Spleen (tissue), 7 donors: ENCODE measurements at regions not wholly inside any gene's neighbourhood (a gene's known extent, or its start where the extent isn't known, plus 50 kb on each side); places are given as distances from the start of the nearest gene placed in this dataset.

Experiments used
- POLR2A ChIP-seq, 3 donors: fragments of 450-650 bp; IDR thresholded peaks; one replicate each; pipeline ENCODE4 v1.5.1; 2017; ENCODE audit warnings: antibody characterized with exemption in 3 of 3, mild to moderate bottlenecking in 1 of 3
- POLR2AphosphoS5 ChIP-seq, 3 donors: sonication (generic); formaldehyde crosslinking; IDR thresholded peaks; one replicate each; pipeline ENCODE4 v1.5.1; 2017; ENCODE audit warnings: antibody characterized with exemption in 3 of 3
- TF ChIP-seq, protein P1 (sequence below), 11 experiments: fragments of 200-600 bp in 7 of 11; fragments of 450-650 bp in 4 of 11; sonication (generic) in 4 of 11; IDR thresholded peaks in 8 of 11; conservative IDR thresholded peaks in 3 of 11; 1 replicate in 7 of 11; 2 replicates in 4 of 11; pipeline versions ENCODE4 v1.4.0 to v1.8.0; 2016 to 2021; ENCODE audit warnings: antibody characterized with exemption in 11 of 11, inconsistent platforms in 4 of 11, mild to moderate bottlenecking in 1 of 11
- donor health status: DM: no; HTN: no; CAD: no; lungs with moderate emphysema.
- donor health status: DM: no; HTN: no; CAD: no.
- donor health status: DM: no; HTN: no; CAD: no.

DNA sequence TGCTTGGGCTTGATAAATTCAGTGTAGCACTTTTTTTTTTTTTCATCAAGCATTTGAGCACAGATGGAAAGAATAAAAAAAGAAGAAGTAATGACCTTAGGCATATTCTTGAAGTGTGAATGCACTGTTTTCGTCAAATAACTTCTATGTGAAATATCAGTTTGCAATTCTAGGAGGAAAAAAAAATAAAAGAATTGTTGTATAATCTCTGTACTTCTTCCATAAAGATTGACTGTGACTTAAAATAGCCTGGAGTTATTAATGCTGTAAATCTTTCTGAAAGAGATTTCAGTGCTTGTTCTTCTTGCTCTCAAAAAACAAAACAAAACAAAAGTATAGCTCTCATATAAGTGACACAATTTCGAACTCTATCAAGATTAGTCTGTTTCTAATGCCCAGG lies 536.9 kb upstream of the ZNF608 start:
- TF ChIP-seq, protein P1, sequence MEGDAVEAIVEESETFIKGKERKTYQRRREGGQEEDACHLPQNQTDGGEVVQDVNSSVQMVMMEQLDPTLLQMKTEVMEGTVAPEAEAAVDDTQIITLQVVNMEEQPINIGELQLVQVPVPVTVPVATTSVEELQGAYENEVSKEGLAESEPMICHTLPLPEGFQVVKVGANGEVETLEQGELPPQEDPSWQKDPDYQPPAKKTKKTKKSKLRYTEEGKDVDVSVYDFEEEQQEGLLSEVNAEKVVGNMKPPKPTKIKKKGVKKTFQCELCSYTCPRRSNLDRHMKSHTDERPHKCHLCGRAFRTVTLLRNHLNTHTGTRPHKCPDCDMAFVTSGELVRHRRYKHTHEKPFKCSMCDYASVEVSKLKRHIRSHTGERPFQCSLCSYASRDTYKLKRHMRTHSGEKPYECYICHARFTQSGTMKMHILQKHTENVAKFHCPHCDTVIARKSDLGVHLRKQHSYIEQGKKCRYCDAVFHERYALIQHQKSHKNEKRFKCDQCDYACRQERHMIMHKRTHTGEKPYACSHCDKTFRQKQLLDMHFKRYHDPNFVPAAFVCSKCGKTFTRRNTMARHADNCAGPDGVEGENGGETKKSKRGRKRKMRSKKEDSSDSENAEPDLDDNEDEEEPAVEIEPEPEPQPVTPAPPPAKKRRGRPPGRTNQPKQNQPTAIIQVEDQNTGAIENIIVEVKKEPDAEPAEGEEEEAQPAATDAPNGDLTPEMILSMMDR (IDR thresholded peaks at IDR 0.05 in 8 of 11, conservative IDR thresholded peaks at IDR 0.05 in 3 of 11): no peak
- TF ChIP-seq POLR2A (IDR thresholded peaks at IDR 0.05): no peak
- TF ChIP-seq POLR2AphosphoS5 (IDR thresholded peaks at IDR 0.05): no peak
